ENCODE measurements at regions not wholly inside any gene's neighbourhood (a gene's known extent, or its start where the extent isn't known, plus 50 kb on each side); places are given as distances from the start of the nearest gene placed in this dataset.

- DNase-seq (ENCODE audit: low spot score) = no peak
These were observed 85.0 kb upstream of the SLC38A4 start for GRCh38 chr12:46910830-46911229.

GRCh38 chr12:46914336-46914735, 88.5 kb upstream of the SLC38A4 start:
- DNase-seq (ENCODE audit: low spot score) = no peak

GRCh38 chr12:46915082-46915481, 89.3 kb upstream of the SLC38A4 start:
- peak; percentile 40 for DNase-seq (ENCODE audit: low spot score)

GRCh38 chr12:46915836-46916235, 90.0 kb upstream of the SLC38A4 start:
- DNase-seq (ENCODE audit: low spot score) = no peak

DNA sequence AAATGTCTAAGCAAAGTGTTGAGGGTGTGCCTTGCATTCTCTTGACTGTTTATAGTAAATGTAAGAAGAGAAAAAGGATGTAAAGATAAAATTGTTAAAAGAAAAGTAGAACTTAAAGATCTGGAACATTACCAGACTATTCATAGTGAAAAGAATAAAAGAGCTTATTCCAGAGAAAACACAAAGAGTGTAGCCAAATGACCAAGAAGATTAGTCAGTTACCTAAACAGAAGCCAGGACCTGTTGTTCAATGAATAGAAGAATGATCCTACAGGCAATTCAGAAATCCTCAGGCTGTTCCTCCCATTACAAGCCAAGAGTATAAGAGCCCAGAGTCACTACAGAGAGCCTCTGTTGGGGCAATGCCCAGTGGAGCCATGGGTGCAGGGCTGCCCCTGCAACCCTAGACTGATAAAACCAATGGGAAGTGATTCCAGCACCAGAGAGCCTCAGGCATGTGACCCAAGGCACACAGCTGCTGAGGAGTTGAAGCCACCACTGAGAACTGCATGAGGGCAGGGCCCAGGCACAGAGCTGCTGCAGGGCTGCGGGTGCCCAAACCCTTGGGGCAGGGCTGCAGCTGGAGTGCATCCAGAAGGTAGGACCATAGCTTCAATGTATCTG, 91.1 kb upstream of the SLC38A4 start:
- no peak for DNase-seq (ENCODE audit: low spot score)

DNA sequence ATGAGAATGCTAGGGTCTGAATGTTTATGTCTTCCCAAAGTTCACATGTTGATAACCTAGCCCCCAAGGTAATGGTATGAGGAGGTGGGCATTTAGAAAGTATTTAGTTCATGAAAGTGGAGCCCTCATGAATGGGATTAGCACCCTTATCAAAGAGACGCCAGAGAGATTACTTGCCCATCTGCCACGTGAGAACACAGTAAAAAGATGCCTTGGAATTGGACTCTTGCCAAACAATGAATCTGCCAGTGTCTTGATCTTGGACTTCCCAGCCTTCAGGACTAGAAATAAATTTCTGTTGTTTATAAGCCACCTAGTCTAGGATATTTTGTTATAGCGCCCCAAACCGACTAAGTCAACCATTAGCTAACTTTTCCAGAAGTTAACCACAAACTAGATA, 92.0 kb upstream of the SLC38A4 start:
- no peak for DNase-seq (ENCODE audit: low spot score)

GRCh38 chr12:46918631-46919030, 92.8 kb upstream of the SLC38A4 start:
- DNase-seq (ENCODE audit: low spot score) = no peak

DNA sequence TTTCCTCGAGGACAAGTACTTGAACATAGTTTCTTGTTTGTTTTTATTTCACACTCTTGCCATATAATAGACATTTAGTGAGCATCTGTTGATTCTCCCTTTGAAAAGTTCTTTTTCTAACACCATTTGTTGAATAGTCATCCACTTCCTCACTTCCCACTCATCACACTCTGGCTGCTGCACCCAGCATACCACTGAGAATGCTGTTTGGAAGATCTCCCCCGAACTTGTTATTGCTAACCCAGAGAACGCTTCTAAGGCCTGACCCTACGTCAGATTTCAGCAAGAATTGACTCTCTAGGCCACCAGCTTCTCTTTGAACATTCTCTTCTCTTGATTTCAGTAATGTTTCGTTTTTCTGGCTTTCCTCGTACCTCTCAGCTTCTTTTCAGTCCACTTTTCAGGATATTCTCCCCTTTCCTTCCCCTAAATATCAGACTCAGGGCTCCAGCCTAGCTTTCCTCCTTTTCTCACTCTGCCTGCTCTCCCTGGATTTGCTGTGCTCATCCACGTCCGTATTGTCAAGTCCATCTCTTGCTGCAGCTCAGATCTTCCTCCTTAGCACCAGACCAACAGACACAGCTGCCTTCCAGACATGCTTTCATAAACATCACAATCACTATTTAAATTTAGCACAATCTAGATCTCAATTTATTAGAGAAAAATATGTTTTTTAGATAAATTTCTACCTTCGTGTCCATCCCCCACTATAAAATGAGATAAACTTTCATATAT, 94.0 kb upstream of the SLC38A4 start:
- no peak for DNase-seq (ENCODE audit: low spot score)

DNA sequence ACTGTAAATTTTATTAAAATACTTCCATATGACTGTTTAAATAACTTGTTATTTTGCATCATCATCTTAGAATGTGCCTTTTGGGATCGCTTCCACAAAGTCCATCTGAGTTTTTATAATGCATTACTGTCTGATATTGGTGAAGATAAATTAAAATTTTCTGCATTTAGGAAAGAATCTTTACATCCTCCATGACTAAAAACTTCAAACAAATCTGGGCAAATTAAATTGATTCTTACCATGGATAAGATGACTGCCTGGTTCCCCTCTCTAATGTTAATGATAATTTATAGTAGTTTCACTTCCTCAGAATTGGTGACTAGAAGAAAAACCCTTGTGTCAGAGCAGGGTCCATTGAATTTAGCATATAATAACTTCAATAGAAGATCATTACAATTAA, 94.7 kb upstream of the SLC38A4 start:
- DNase-seq (ENCODE audit: low spot score) = no peak

DNA sequence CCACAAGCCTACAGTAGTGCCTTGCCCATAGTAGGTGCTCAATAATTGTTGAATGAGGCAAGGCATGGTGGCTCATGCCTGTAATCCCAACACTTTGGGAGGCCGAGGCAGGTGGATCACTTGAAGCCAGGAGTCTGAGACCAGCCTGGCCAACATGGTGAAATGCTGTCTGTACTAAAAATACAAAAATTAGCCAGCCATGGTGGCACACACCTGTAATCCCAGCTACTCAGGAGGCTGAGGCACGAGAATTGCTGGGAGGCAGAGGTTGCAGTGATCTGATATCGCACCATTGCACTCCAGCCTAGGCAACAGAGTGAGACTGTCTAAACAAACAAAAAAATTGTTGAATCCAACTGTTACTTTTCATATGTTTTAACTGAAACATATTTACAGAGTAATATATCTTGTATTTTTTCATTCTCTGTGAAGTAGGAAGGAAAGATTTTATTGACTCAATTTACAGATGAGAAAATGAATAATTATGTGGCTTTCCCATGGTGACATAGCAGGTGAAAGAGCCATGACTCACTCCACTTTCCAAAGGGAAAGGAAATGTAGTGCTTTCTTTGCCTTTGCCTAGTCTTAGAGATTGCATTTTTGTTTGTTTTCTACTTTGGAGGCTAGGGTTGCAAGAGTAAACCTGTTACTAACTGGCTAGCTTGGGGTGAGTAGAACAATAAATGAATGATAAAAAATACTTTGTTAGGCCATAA, 95.4 kb upstream of the SLC38A4 start:
- peak; percentile 20 for DNase-seq (ENCODE audit: low spot score)

DNA sequence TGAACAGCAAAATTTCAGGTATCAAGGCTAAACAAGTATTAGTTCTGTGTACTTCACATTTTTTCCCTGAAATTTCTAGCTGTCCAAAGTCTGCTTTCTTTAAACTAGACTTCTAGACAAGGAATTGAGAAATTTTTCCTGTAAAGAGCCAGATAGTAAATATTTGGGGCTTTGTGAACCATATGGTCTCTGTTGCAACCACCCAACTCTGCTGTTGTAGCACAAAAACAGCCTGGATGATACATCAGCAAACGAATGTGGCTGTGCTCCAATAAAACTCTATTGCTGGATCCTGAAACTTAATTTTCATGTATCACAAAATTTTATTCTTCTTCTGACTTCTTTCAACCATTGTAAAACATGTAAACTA, 96.0 kb upstream of the SLC38A4 start:
- no peak for DNase-seq (ENCODE audit: low spot score)

DNA sequence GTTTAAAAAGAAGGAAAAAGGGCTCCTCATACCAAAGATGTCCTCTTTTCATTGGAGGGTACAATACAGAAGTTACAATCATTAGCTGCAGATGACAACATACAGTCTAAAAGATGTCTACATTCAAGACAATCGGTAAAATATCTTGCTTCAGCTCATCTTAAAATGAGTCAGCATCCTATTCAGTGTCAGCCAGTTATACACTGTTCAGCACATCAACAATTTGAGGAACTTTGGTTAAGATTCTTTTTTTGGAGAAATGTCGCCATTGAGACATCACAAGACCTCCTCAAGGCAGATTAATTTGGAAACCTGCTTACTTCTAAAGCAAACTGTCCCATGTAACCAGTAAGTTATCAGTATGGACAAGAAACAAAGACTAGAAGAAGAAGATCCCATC, 100.7 kb upstream of the SLC38A4 start:
- no peak for DNase-seq (ENCODE audit: low spot score)

GRCh38 chr12:46930101-46930500, 104.3 kb upstream of the SLC38A4 start:
- no peak for DNase-seq (ENCODE audit: low spot score)

GRCh38 chr12:46933947-46934346, 108.2 kb upstream of the SLC38A4 start:
- peak; percentile 31 for DNase-seq (ENCODE audit: low spot score)

DNA sequence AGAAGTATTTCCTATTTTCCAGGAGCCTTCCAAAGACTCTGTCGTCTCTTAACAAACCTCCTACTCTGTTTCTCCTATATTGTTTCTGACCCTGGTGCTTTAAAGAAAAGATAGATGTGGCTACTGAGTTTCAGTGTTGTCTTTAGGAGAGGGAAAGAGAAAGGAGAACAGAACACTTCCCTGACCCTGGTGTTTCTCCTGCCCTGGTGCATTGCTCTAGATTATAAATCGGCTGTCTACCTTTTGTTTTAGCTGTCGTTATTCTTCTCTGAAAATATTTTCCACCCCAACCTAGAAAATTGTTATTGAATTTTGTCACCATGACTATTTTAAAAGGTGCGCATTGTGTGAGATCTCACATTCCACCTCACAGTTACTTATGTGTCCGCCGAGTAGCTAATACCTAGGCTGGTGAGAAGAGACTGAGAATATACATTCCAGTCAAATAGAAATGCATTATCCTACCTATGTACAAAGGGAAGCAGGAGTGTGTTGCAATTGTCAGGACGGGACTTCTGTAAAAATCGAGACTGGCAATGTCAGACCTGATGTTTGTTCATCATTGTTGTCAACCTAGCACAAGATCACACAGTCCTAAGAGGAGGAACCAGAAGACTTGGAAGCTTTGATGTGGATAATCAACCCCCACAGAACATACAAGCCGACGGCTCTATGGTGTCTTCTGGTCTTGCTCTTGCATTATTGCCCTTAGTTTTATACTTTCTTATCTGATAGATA, 108.7 kb upstream of the SLC38A4 start:
- no peak for DNase-seq (ENCODE audit: low spot score)

- DNase-seq (ENCODE audit: low spot score) = no peak
These were observed 109.6 kb upstream of the SLC38A4 start for GRCh38 chr12:46935271-46935847.

- DNase-seq (ENCODE audit: low spot score) = no peak
These were observed 110.2 kb upstream of the SLC38A4 start for GRCh38 chr12:46936042-46936441.

GRCh38 chr12:46938071-46938678, 112.4 kb upstream of the SLC38A4 start:
- no peak for DNase-seq (ENCODE audit: low spot score)

DNA sequence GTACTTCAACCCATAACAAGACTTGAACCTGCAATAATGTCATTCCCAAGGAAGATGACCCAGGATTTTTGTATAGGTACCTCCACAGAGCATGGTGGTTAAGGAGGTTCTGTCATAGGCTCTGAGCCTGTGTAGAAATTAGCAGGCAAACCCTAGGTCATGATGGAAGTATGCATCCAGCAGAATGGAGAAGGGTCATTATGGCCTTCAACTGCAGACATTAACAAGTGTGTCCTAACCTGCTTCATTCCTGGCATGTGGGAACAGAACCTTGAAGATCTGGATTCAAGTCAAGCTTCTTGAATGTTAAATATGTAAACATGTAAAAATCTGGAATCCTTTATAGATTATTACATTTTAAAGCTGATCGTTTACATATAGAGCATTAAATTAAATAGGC, 116.2 kb upstream of the SLC38A4 start:
- DNase-seq (ENCODE audit: low spot score) = no peak

- no peak for DNase-seq (ENCODE audit: low spot score)
These were observed 116.8 kb upstream of the SLC38A4 start for GRCh38 chr12:46942579-46942978.

DNA sequence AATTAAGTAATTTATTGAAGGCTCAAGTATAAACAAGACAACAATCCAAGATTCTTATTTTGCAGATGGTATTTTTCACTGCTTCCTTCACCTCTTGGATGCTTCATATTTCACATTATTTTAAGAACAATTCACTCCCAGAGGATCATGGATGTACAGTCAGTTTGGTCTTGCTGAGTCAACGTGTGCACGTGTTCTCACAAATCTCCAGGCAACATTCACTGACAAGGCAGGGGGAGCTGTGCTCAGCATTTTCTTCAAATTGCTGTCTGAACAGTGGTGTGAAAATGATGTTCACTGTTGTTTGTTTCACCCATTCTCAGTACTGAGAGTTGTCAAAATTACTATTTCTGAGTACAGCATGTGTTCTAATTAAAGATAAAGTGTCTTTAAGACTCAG, 118.3 kb upstream of the SLC38A4 start:
- peak; percentile 19 for DNase-seq (ENCODE audit: low spot score)

- no peak for DNase-seq (ENCODE audit: low spot score)
These were observed 119.0 kb upstream of the SLC38A4 start for GRCh38 chr12:46944771-46945170.
